Stimulated activated naive B cell treated with anti-CD40 and anti-IgM and Interleukin-4, amounts not matched to agents 10 μg/mL and 1 μg/mL and 100 μg/mL, for 72 hours (primary cell): ENCODE measurements at regions not wholly inside any gene's neighbourhood (a gene's known extent, or its start where the extent isn't known, plus 50 kb on each side); places are given as distances from the start of the nearest gene placed in this dataset.
"Not testable (repeated sequence)": the region's sequence is repeated elsewhere in the genome, so short reads cannot be mapped to it uniquely, and the experiment has no call there.

ENCODE experiments used
- ATAC-seq, 2 donors: fragments of 150-1000 bp; cut with Tn5 transposase; replicated peaks; 2 replicates each; pipeline ENCODE4 v1.10.0; 2021; ENCODE audit warnings: moderate library complexity in 1 of 2
- DNase-seq: peaks from one replicate; pipeline ENCODE4 v3.0.0; 2021
- H3K27ac Mint-ChIP-seq: one replicate; pipeline ENCODE4 v1.8.0; 2022; ENCODE audit warnings: mild to moderate bottlenecking, mixed read lengths
- H3K27me3 Mint-ChIP-seq, 2 donors: one replicate each; pipeline ENCODE4 v1.8.0; 2022; ENCODE audit warnings: mixed read lengths in 2 of 2
- H3K36me3 Mint-ChIP-seq, 2 donors: one replicate each; pipeline ENCODE4 v1.8.0; 2022; ENCODE audit warnings: mixed read lengths in 2 of 2, mild to moderate bottlenecking in 1 of 2
- H3K4me1 Mint-ChIP-seq, 2 donors: one replicate each; pipeline ENCODE4 v1.8.0; 2022; ENCODE audit warnings: mixed read lengths in 2 of 2, mild to moderate bottlenecking in 1 of 2
- H3K4me3 Mint-ChIP-seq, 2 donors: one replicate each; pipeline ENCODE4 v1.8.0; 2022; ENCODE audit warnings: mild to moderate bottlenecking in 2 of 2, mixed read lengths in 2 of 2, moderate library complexity in 1 of 2
- H3K9me3 Mint-ChIP-seq, 2 donors: one replicate each; pipeline ENCODE4 v1.8.0; 2022; ENCODE audit warnings: mixed read lengths in 2 of 2, mild to moderate bottlenecking in 1 of 2

DNA sequence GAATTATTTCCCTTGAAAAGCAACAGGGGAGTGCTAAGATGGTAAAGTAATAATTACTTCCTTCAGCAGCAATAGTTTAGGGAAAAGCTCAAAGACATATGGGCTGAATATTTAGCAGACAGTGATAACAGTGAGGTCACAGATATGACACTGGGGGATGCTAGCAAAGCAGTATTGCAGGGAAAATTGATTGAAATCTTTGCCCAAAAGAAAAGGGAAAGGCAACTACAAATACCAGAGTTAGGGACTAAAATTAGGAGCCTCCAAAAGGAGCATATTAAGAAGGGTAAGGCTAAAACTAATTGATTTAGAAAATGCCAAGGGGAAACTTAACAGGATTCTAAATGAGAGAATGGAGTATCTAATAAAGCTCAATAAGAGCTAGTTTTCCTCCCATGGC is 1191.3 kb upstream of the TENM3 start:
- no peak overlapping the region for H3K27ac Mint-ChIP-seq
- H3K4me3 Mint-ChIP-seq = no peak overlapping the region
- DNase-seq (no peak), ATAC-seq (no peak)
- H3K36me3 Mint-ChIP-seq = no peaks in the 10 kb centered on the region
- peaks cover 0 to 2% of the 10 kb centered on the region in 2 donors for H3K9me3 Mint-ChIP-seq
- H3K4me1 Mint-ChIP-seq = no peaks in the 10 kb centered on the region
- H3K27me3 Mint-ChIP-seq = no peaks in the 10 kb centered on the region

- Mint-ChIP-seq H3K4me3 (no peak overlapping the region), H3K27ac (no peak overlapping the region), H3K27me3 (no peaks in the 10 kb centered on the region), H3K36me3 (no peaks in the 10 kb centered on the region), H3K9me3 (peaks cover 0 to 3% of the 10 kb centered on the region in 2 donors), H3K4me1 (no peaks in the 10 kb centered on the region)
- DNase-seq (no peak), ATAC-seq (no peak)
Measured at GRCh38 chr4:181061787-181062186, 1181.4 kb upstream of the TENM3 start.

- ATAC-seq = no peak
- Mint-ChIP-seq H3K4me1 (no peaks in the 10 kb centered on the region), H3K36me3 (no peaks in the 10 kb centered on the region)
Measured at GRCh38 chr4:181063212-181063611, 1180.0 kb upstream of the TENM3 start.

DNA sequence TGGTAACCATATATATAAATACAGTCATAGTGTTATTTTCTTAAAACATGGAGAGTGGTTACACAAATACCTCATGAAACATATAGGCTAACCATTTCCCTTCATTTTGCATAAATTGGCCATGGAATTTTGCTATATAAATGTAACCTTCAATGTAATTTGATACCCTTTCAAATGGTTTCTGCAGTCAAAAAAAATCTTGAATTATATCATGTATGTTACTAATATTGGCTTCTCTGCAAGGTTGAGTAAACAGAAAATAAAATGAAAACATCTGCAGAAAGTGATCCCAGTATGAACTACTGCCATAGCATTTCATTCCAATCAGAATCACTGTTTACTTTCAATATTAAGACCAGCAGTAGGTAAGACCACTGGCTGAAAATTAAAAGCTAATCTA is 1165.9 kb upstream of the TENM3 start:
- no peak overlapping the region for H3K4me3 Mint-ChIP-seq
- H3K36me3 Mint-ChIP-seq = no peaks in the 10 kb centered on the region
- DNase-seq (no peak), ATAC-seq (no peak)
- H3K9me3 Mint-ChIP-seq = peaks cover 0 to 1% of the 10 kb centered on the region in 2 donors
- no peaks in the 10 kb centered on the region for H3K4me1 Mint-ChIP-seq
- H3K27ac Mint-ChIP-seq = no peak overlapping the region
- H3K27me3 Mint-ChIP-seq = no peaks in the 10 kb centered on the region

More at GRCh38 chr4:181063212-181063611, 1180.0 kb upstream of the TENM3 start:
- DNase-seq = no peak
- Mint-ChIP-seq H3K4me3 (no peak overlapping the region), H3K27me3 (no peaks in the 10 kb centered on the region), H3K27ac (no peak overlapping the region), H3K9me3 (peaks cover 0 to 4% of the 10 kb centered on the region in 2 donors)

- Mint-ChIP-seq H3K4me3 (no peak overlapping the region), H3K4me1 (no peaks in the 10 kb centered on the region), H3K36me3 (no peaks in the 10 kb centered on the region), H3K27ac (no peak overlapping the region), H3K9me3 (peaks cover 0 to 1% of the 10 kb centered on the region in 2 donors), H3K27me3 (no peaks in the 10 kb centered on the region)
- DNase-seq = no peak
- no peak for ATAC-seq
Measured at GRCh38 chr4:181078196-181078595, 1165.0 kb upstream of the TENM3 start.

GRCh38 chr4:181083757-181084361 is 1159.3 kb upstream of the TENM3 start:
- Mint-ChIP-seq H3K36me3 (no peaks in the 10 kb centered on the region), H3K9me3 (no peaks in the 10 kb centered on the region), H3K27ac (no peak overlapping the region), H3K4me3 (no peak overlapping the region), H3K27me3 (no peaks in the 10 kb centered on the region), H3K4me1 (no peaks in the 10 kb centered on the region)
- no peak for DNase-seq
- ATAC-seq = no peak

DNA sequence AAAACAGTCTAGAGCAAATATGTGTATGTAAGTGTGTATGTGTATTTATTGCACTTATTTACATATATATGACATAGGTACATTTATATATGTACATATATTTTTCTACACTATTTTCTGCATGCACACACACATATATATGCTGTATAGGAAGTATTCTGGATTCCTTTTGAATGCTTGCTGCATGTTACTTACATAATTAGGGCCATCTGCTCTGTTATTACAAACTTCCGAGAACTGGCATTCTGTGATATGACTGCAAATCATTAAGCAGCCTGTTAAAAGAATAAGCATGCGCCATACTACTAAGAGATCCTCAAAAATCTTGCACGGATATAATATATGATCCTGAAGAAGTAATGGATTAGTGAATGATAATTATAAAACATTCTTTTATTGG is 1157.6 kb upstream of the TENM3 start:
- ATAC-seq (no peak), DNase-seq (no peak)
- no peak overlapping the region for H3K27ac Mint-ChIP-seq
- peaks cover 1 to 5% of the 10 kb centered on the region in 2 donors for H3K9me3 Mint-ChIP-seq
- H3K4me1 Mint-ChIP-seq = no peaks in the 10 kb centered on the region
- no peak overlapping the region for H3K4me3 Mint-ChIP-seq
- no peaks in the 10 kb centered on the region for H3K36me3 Mint-ChIP-seq
- no peaks in the 10 kb centered on the region for H3K27me3 Mint-ChIP-seq

DNA sequence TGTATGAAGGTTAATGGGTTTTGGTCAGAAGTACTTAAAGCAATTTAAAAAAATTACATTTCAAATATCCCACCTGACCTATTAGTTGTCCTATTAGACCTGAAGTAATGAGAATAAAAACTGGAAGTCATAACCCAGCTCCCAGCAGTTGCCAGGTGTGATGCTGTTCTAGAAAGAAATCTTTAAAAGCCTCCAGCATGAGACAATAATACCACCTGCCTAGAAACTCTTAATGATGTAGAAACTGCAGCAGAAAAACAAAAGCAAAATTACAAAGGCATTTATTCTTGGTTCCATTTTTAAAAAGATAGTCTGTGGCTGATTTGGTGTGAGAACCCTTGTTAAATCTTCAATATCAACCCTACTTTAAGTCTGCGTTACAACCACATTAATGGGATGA is 1137.7 kb upstream of the TENM3 start:
- Mint-ChIP-seq H3K27me3 (no peaks in the 10 kb centered on the region), H3K27ac (no peak overlapping the region), H3K4me1 (no peaks in the 10 kb centered on the region), H3K36me3 (no peaks in the 10 kb centered on the region), H3K4me3 (no peak overlapping the region), H3K9me3 (peaks cover 1 to 9% of the 10 kb centered on the region in 2 donors)
- DNase-seq (no peak), ATAC-seq (no peak)

DNA sequence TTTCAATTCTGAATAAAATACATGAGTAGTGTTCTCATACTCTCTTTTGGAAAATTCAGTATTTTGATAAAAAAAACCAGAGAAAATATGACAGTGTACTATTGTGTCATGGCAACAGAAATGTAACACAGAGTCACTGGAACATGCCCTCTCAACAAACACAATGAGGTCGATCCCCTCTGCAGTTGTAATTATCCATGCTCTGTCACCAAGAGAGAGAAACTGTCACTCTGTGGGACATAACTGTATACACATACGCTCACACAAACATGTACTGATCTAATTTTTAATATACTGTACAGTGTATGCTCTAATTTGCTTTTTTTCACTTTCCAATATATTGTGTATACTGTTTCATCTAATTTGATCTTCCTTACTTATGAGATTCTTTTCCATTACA is 1136.8 kb upstream of the TENM3 start:
- DNase-seq = no peak
- H3K4me1 Mint-ChIP-seq = no peaks in the 10 kb centered on the region
- H3K36me3 Mint-ChIP-seq = no peaks in the 10 kb centered on the region
- H3K27ac Mint-ChIP-seq = no peak overlapping the region
- H3K27me3 Mint-ChIP-seq = no peaks in the 10 kb centered on the region
- H3K9me3 Mint-ChIP-seq = peaks cover 1 to 9% of the 10 kb centered on the region in 2 donors
- ATAC-seq = no peak
- H3K4me3 Mint-ChIP-seq = no peak overlapping the region

DNA sequence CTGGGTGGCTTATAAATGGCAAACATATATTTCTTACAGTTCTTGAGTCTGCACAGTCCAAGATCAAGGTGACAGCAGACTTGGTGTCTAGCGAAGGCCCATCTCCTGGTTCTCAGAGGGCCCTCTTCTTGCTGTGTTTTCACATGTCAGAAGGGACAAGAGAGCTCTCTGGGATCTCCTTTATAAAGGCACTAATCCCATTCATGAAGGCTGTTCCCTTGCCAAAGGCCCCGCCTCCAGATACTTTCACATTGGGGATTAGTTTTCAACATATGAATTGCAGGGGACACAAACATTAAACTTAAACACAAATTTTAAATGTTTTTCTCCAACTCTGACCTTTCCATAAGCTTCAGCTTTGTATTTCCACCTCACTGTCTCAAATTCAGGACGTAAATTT is 1135.0 kb upstream of the TENM3 start:
- H3K27ac Mint-ChIP-seq = no peak overlapping the region

GRCh38 chr4:181119186-181119585 is 1124.0 kb upstream of the TENM3 start:
- Mint-ChIP-seq H3K27ac (no peak overlapping the region), H3K4me3 (no peak overlapping the region), H3K27me3 (no peaks in the 10 kb centered on the region), H3K4me1 (no peaks in the 10 kb centered on the region), H3K36me3 (no peaks in the 10 kb centered on the region), H3K9me3 (no peaks in the 10 kb centered on the region)
- no peak for ATAC-seq
- DNase-seq = no peak

More for the DNA sequence above, 1135.0 kb upstream of the TENM3 start:
- H3K4me1 Mint-ChIP-seq = no peaks in the 10 kb centered on the region
- peaks cover 0 to 1% of the 10 kb centered on the region in 2 donors for H3K9me3 Mint-ChIP-seq
- no peak for ATAC-seq
- no peak overlapping the region for H3K4me3 Mint-ChIP-seq
- no peak for DNase-seq
- no peaks in the 10 kb centered on the region for H3K27me3 Mint-ChIP-seq
- H3K36me3 Mint-ChIP-seq = no peaks in the 10 kb centered on the region

- no peaks in the 10 kb centered on the region for H3K36me3 Mint-ChIP-seq
- no peak overlapping the region for H3K4me3 Mint-ChIP-seq
- H3K4me1 Mint-ChIP-seq = no peaks in the 10 kb centered on the region
- DNase-seq (no peak), ATAC-seq (no peak)
- H3K27ac Mint-ChIP-seq = no peak overlapping the region
- H3K27me3 Mint-ChIP-seq = no peaks in the 10 kb centered on the region
- no peaks in the 10 kb centered on the region for H3K9me3 Mint-ChIP-seq
Measured at GRCh38 chr4:181121733-181122132, 1121.5 kb upstream of the TENM3 start.

GRCh38 chr4:181127171-181127570 is 1116.0 kb upstream of the TENM3 start:
- H3K36me3 Mint-ChIP-seq = no peaks in the 10 kb centered on the region
- ATAC-seq = no peak
- H3K27ac Mint-ChIP-seq = no peak overlapping the region
- H3K4me3 Mint-ChIP-seq = no peak overlapping the region
- H3K9me3 Mint-ChIP-seq = peaks cover 12 to 16% of the 10 kb centered on the region in 2 donors
- no peak for DNase-seq
- no peaks in the 10 kb centered on the region for H3K27me3 Mint-ChIP-seq
- no peaks in the 10 kb centered on the region for H3K4me1 Mint-ChIP-seq

DNA sequence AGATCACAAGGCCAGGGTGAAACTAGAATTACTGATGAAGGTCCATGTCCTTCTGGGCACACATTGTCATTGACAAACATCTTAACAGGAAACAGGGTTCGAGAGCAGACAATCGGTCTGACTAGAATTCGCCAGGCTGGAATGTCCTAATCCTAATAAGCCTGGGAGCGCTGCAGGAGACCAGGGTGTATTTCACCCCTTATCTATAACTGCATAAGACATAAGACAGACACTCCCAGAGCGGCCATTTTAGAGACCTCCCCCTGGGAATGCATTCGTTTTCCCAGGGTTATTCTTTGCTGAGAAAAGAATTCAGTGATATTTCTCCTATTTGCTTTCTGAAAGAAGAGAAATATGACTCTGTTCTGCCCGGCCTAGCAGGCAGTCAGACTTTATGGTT is 1112.9 kb upstream of the TENM3 start:
- not testable (repeated sequence) for H3K36me3 Mint-ChIP-seq, H3K27me3 Mint-ChIP-seq, DNase-seq, H3K27ac Mint-ChIP-seq, H3K4me1 Mint-ChIP-seq, ATAC-seq, H3K4me3 Mint-ChIP-seq
- H3K9me3 Mint-ChIP-seq = peaks cover 13 to 19% of the 10 kb centered on the region in 2 donors

DNA sequence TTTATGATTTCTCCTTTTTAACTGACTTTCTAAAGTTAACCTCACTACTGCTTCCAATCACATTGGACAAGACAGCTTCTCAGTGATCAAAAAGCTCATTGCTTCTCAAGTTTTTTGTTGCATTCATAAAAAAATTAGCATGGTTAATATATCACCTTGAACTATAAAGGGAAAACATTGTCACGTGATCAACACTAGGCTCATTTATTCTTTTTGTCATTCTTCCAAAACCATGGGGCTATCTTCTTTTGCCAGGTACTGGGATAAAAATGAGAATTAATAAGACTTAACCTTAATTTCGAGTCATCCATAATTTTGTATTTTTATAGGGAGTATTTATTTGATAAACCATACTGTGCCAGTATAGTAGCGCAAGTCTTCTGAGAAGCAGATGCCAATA is 1105.9 kb upstream of the TENM3 start:
- peaks cover 1 to 3% of the 10 kb centered on the region in 2 donors for H3K9me3 Mint-ChIP-seq
- H3K4me3 Mint-ChIP-seq = no peak overlapping the region
- no peaks in the 10 kb centered on the region for H3K4me1 Mint-ChIP-seq
- no peaks in the 10 kb centered on the region for H3K27me3 Mint-ChIP-seq
- no peak overlapping the region for H3K27ac Mint-ChIP-seq
- no peak for ATAC-seq
- H3K36me3 Mint-ChIP-seq = no peaks in the 10 kb centered on the region
- DNase-seq = no peak

DNA sequence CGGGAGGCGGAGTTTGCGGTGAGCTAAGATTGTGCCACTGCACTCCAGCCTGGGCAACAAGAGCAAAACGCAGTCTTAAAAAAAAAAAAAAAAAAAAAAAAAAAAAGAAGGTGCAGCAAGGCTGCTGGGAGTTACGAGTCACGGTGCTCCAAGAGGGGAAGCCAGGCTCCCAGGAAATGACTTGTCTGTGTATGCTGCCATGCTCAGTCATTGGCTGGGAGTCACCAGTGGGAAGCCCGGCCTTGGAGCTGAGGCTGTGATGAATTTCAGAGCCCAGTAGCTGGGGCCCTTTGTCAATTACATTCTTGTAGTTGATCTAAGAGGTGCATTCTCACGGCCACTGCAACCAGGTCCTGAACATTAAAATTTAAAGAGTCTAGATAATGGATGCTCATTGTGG is 1105.1 kb upstream of the TENM3 start:
- DNase-seq (no peak), ATAC-seq (no peak)
- Mint-ChIP-seq H3K27me3 (no peaks in the 10 kb centered on the region), H3K4me3 (no peak overlapping the region), H3K4me1 (no peaks in the 10 kb centered on the region), H3K27ac (no peak overlapping the region), H3K36me3 (no peaks in the 10 kb centered on the region), H3K9me3 (peaks cover 0 to 1% of the 10 kb centered on the region in 2 donors)
